Natural killer cell (primary cell): ENCODE measurements at regions not wholly inside any gene's neighbourhood (a gene's known extent, or its start where the extent isn't known, plus 50 kb on each side); places are given as distances from the start of the nearest gene placed in this dataset.

Experiments
- ATAC-seq, 3 donors: fragments of 150-1000 bp in 2 of 3; fragments of 200-7000 bp in 1 of 3; cut with Tn5 transposase; 1 replicate in 1 of 3; 2 replicates in 2 of 3; pipeline ENCODE4 v1.10.0; 2021; ENCODE audit warnings: mild to moderate bottlenecking in 2 of 3, moderate library complexity in 2 of 3
- DNase-seq, 2 donors: peaks; one replicate each; pipeline versions ENCODE4 v3.0.0 to v3.0.0-alpha.2; 2013 to 2021; ENCODE audit warnings: mixed read lengths in 1 of 2
- H3K27ac ChIP-seq: one replicate; pipeline ENCODE4 v1.5.1; 2013; ENCODE audit warnings: mild to moderate bottlenecking, low read length
- H3K27me3 ChIP-seq: one replicate; pipeline ENCODE4 v1.6.1; 2013; ENCODE audit warnings: low read length; ENCODE audit not compliant: control insufficient read depth, insufficient read depth
- H3K36me3 ChIP-seq: one replicate; pipeline ENCODE4 v1.6.1; 2013; ENCODE audit warnings: low read length; ENCODE audit not compliant: control insufficient read depth, insufficient read depth
- H3K4me1 ChIP-seq: one replicate; pipeline ENCODE4 v1.6.1; 2013; ENCODE audit warnings: low read length; ENCODE audit not compliant: control insufficient read depth, insufficient read depth
- H3K4me3 ChIP-seq: one replicate; pipeline ENCODE4 v1.5.1; 2013; ENCODE audit warnings: low read length
- H3K9me3 ChIP-seq: one replicate; pipeline ENCODE4 v1.6.1; 2013; ENCODE audit warnings: low read length; ENCODE audit not compliant: control insufficient read depth, insufficient read depth
- H3K27ac Mint-ChIP-seq, 2 donors: one replicate each; pipeline ENCODE4 v1.8.0; 2022; ENCODE audit warnings: mild to moderate bottlenecking in 2 of 2, mixed read lengths in 2 of 2, moderate library complexity in 1 of 2
- H3K27me3 Mint-ChIP-seq, 2 donors: one replicate each; pipeline ENCODE4 v1.8.0; 2022; ENCODE audit warnings: low read depth in 2 of 2, mixed read lengths in 2 of 2
- H3K36me3 Mint-ChIP-seq: one replicate; pipeline ENCODE4 v1.8.0; 2022; ENCODE audit warnings: mixed read lengths
- H3K4me1 Mint-ChIP-seq, 2 donors: one replicate each; pipeline ENCODE4 v1.8.0; 2022; ENCODE audit warnings: mixed read lengths in 2 of 2
- H3K4me3 Mint-ChIP-seq: one replicate; pipeline ENCODE4 v1.8.0; 2022; ENCODE audit warnings: mild to moderate bottlenecking, moderate library complexity, mixed read lengths
- H3K9me3 Mint-ChIP-seq, 2 donors: one replicate each; pipeline ENCODE4 v1.8.0; 2022; ENCODE audit warnings: mixed read lengths in 2 of 2
- CTCF ChIP-seq: fragments of 200-600 bp; IDR thresholded peaks from one replicate; pipeline ENCODE4 v1.8.0; 2022; ENCODE audit warnings: antibody characterized with exemption
- WGBS: methylation state at CpG from one replicate; pipeline ENCODE4 v1.1.7; 2013; ENCODE audit warnings: missing lambda C conversion rate; ENCODE audit not compliant: insufficient coverage; 5-methylcytosine and 5-hydroxymethylcytosine counted together
- intact Hi-C: fragments of 100-400 bp; cut with micrococcal nuclease; formaldehyde crosslinking; loops from one replicate; pipeline ENCODE4 v1.14.2; 2022

DNA sequence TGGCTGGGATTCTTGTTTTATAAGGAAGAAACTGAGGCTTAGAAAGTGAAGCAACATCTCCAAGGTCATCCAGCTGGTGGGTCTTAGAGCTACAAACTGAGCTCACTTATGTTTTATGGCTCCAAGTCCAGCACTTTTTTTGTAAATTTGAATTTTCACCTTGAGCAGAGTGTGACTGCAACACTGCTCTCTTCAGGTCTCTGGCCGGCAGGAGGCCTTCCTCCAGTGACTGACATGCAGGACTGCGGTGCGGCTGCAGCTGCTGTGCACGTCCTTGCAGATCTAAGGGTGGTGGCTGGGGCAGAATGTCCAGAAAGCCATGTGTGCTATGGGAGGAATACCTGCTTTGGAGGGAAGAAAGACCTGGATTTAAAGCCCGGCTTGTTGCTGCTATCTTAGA, 284.2 kb upstream of the POU3F1 start:
- ATAC-seq = no peak
- Histone ChIP-seq H3K9me3 (no peaks in the 10 kb centered on the region), H3K4me3 (no peak overlapping the region), H3K36me3 (no peaks in the 10 kb centered on the region), H3K4me1 (no peaks in the 10 kb centered on the region), H3K27me3 (no peaks in the 10 kb centered on the region), H3K27ac (no peak overlapping the region)
- intact Hi-C loops = no loop called here
- Mint-ChIP-seq H3K4me1 (no peaks in the 10 kb centered on the region), H3K27ac (no peak overlapping the region), H3K27me3 (peaks cover 6 to 8% of the 10 kb centered on the region in 2 donors), H3K36me3 (no peaks in the 10 kb centered on the region), H3K9me3 (no peaks in the 10 kb centered on the region), H3K4me3 (no peak overlapping the region)
- DNase-seq = no peak
- TF ChIP-seq CTCF = no peak
- WGBS = 82% methylated on average over 5 of the region's 5 CpGs

DNA sequence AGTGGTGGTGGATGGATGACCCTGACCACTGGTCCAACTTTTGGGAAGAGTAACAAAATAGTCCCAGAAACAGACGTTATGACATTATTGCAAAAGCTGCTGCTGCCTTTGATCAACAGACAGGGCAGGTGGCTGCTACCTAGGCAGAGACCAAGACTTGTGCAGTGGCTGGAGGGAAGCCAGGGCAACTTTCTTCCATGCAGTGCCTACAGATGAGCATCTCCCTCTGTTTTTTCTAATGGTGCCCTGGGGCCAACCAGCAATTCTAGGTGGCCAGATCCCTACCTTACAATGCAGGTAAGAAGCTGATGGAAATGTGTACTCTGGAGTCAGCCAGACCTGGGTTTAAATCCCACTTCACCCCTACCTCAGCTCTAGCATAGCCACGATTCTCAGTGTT, 283.1 kb upstream of the POU3F1 start:
- Histone ChIP-seq H3K27ac (no peak overlapping the region), H3K4me3 (no peak overlapping the region), H3K27me3 (no peaks in the 10 kb centered on the region), H3K9me3 (no peaks in the 10 kb centered on the region), H3K36me3 (no peaks in the 10 kb centered on the region), H3K4me1 (no peaks in the 10 kb centered on the region)
- 63% methylated on average over 1 of the region's 2 CpGs for WGBS
- TF ChIP-seq CTCF = no peak
- no peak overlapping the region for H3K4me3 Mint-ChIP-seq
- intact Hi-C loops = no loop called here
- H3K27ac Mint-ChIP-seq = no peak overlapping the region
- peaks cover 8 to 16% of the 10 kb centered on the region in 2 donors for H3K27me3 Mint-ChIP-seq
- H3K9me3 Mint-ChIP-seq = no peaks in the 10 kb centered on the region
- H3K36me3 Mint-ChIP-seq = no peaks in the 10 kb centered on the region
- no peaks in the 10 kb centered on the region for H3K4me1 Mint-ChIP-seq
- ATAC-seq = no peak
- no peak for DNase-seq

DNA sequence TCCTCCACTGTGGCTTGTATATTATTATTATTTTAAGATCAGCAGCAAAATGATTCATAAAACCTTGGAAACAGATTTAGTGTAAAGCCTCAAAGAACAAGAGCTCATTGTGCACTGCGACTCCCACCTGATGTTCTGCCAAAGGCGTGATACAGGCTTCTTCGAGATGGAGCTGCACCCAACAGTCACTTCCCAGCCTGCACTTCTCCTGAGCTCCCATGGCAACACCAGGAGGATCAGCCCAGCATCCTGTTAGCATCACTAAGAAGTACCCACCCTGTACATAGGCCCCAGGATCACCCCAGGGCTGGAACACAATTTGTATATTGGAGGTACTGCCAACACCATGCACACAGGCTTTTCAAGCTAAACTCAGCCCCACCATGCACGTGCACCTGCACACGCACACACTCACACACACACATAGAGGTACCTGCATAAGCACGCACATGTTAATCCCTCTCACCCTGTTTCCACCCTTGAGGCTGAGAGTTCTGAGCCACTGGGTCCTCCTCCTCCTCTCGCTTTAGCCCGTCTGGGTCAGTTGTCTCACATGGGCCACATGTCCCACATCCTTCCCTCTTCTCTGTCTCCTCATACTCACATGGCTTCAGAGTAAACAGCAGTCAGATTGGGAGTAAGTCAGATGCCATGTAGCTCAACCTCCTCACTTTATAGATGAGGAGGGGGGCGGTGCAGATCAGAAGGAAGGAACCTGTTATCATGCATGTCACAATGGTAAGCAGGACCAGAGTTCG, 281.9 kb upstream of the POU3F1 start:
- no peaks in the 10 kb centered on the region for H3K27me3 ChIP-seq
- TF ChIP-seq CTCF = no peak
- no peak overlapping the region for H3K4me3 Mint-ChIP-seq
- peaks cover 7 to 17% of the 10 kb centered on the region in 2 donors for H3K27me3 Mint-ChIP-seq
- intact Hi-C loops = no loop called here
- no peaks in the 10 kb centered on the region for H3K36me3 Mint-ChIP-seq
- ATAC-seq = peak in 1 of 3 donors; percentile 31
- no peaks in the 10 kb centered on the region for H3K36me3 ChIP-seq
- H3K9me3 Mint-ChIP-seq = no peaks in the 10 kb centered on the region
- no peaks in the 10 kb centered on the region for H3K4me1 ChIP-seq
- H3K4me3 ChIP-seq = no peak overlapping the region
- no peaks in the 10 kb centered on the region for H3K4me1 Mint-ChIP-seq
- no peak overlapping the region for H3K27ac Mint-ChIP-seq
- DNase-seq = no peak
- H3K27ac ChIP-seq = no peak overlapping the region
- 72% methylated on average over 10 of the region's 10 CpGs for WGBS
- no peaks in the 10 kb centered on the region for H3K9me3 ChIP-seq

DNA sequence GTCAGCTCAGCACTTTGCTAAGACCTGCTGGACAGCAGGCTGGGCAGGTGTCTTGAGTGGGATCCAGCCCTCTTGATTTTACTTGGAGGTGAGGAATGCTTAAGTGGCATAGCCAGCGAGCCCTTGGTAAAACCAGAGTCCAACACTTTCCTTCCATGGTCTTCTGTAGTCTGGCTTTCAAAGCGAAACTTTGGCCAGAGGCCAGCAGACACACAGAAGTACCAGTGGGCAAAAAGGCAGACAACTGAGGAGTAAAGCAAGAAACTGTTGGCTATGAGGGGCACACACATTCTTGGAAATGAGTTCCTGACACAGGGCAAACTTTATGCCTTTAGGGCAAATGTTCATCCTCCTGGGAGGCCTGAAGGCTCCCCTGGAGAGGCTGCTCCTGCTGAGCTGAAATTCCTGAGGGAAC, 281.0 kb upstream of the POU3F1 start:
- Mint-ChIP-seq H3K36me3 (no peaks in the 10 kb centered on the region), H3K9me3 (no peaks in the 10 kb centered on the region), H3K4me1 (no peaks in the 10 kb centered on the region), H3K4me3 (no peak overlapping the region), H3K27me3 (peaks cover 15 to 26% of the 10 kb centered on the region in 2 donors), H3K27ac (no peak overlapping the region)
- Histone ChIP-seq H3K9me3 (no peaks in the 10 kb centered on the region), H3K27me3 (no peaks in the 10 kb centered on the region), H3K27ac (no peak overlapping the region), H3K4me1 (no peaks in the 10 kb centered on the region), H3K4me3 (no peak overlapping the region), H3K36me3 (no peaks in the 10 kb centered on the region)
- WGBS = 77% methylated on average over 2 of the region's 2 CpGs
- TF ChIP-seq CTCF = no peak
- intact Hi-C loops = no loop called here
- DNase-seq = no peak
- no peak for ATAC-seq
